ENCODE measurements at regions not wholly inside any gene's neighbourhood (a gene's known extent, or its start where the extent isn't known, plus 50 kb on each side); places are given as distances from the start of the nearest gene placed in this dataset.

- TF ChIP-seq CTCF (IDR thresholded peaks at IDR 0.05; ENCODE audit: low read length) (no peak), EZH2 (IDR thresholded peaks at IDR 0.05; ENCODE audit: borderline replicate concordance, low read length) (no peak)
These were observed 443.9 kb upstream of the CCL2 start for GRCh38 chr17:33811004-33811760.
